CD4-positive, alpha-beta T cell treated with Interleukin-4 for 1 hour (primary cell): ENCODE measurements at regions not wholly inside any gene's neighbourhood (a gene's known extent, or its start where the extent isn't known, plus 50 kb on each side); places are given as distances from the start of the nearest gene placed in this dataset.
"Not testable (repeated sequence)": the region's sequence is repeated elsewhere in the genome, so short reads cannot be mapped to it uniquely, and the experiment has no call there.

Experiments used
- DNase-seq, 2 donors: peaks; one replicate each; pipeline ENCODE4 v3.0.0-alpha.2; 2020 to 2022

DNA sequence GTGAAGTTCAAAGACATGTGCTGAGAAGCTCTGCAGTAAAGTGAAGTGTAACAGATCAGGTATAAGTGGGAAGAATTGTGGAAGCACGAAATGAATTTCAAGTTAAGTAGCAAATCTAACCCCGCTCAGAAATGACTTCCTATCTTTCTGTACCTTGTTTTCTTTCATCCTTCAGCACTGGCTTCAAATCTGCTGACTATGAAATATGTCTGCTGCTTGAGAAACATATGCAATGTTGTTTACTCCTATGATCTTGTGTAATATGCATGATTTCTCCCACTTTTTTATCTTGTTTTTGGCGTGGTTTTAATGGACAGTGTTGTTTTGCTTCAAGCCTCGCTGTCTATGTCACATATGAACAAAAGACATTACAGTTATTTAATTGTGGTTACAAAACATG, 545.3 kb upstream of the NCAM2 start:
- DNase-seq, result no peak

DNA sequence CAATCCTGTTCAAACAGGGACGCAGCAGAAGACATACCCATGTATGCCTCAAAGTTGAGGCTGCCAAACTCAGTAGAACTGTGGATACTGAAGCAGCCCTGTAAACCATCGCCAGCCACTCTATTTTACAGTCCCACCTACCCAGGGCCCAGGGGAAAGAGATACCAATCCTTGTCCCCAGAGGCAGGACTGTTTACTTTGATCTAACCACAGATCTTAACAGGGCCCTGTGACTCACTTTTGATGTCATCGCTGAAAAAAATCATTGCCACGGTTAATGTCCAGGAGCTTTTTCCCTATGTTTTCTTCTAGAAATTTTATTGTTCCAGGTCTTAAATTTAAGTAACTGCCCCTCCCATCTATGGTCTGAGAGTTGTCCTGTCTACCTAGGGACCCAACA, 538.4 kb upstream of the NCAM2 start:
- no peak for DNase-seq

DNA sequence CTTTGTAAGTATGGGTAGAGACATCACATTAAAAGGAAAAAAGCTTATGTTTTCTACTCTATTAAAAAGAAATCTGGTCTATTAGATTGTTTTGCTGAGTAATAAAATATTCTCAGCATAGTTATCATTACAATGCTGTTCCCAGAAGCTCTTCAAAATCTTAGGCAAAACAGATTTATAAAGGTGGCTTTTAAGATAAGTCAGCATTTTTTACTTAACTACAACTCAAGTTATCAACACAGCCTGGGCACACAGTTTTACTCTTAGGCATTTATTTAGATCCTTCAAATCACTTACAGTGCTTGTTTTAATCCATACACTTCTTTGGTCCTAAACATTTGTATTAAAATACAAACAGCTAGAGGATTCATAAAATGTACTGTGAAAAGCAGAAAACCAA, 534.8 kb upstream of the NCAM2 start:
- no peak for DNase-seq

DNA sequence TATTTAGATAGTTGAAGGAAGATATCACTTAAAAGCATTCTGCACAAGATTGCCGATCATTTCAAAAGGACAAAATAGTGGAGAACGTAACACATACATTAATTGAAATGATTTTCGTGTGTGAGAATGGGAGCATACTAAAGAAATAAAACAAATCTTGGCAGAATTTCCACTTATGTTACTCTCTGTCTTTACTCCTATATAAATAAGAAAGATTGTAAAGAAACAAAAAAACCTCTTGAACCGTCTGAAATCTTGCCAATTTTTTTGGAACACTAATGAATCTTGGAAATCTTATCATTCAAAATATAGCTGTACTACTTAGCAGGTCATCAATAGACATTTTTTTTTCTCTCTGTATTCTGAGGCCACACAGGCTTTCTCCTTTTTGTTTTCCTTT, 528.8 kb upstream of the NCAM2 start:
- DNase-seq, result no peak

DNA sequence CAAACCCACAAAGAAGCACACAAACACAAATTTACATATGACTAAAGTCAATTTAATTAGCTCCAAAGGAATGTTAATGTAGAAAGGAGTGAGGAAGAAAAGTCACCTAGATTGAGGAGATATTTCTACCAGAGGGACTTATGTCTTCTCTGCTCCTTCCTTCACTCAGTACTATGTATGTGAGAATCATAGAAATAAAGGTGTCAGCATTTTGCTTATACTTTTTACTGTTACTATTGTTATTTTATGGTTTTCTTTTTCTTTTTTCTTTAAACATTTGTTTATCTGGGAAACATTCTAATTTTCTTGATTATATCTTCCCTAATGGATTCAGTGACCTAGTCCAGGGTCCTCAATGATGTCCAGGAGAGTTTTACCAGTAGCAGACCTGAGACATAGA, 511.9 kb upstream of the NCAM2 start:
- no peak for DNase-seq

DNA sequence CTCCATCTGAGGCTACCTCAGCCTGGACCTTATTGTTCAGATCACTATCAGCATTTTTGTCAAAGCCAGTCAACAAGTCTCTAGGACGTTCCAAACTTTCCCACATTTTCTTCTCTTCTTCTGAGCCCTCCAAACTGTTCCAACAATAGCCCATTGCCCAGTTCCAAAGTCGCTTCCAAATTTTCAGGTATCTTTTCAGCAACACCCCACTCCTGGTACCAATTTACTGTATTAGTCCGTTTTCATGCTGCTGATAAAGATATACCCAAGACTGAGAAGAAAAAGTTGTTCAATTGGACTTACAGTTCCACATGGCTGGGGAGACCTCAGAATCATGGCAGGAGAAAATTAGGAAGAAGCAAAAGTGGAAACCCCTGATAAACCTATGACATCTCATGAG, 495.3 kb upstream of the NCAM2 start:
- DNase-seq, result not testable (repeated sequence)

DNA sequence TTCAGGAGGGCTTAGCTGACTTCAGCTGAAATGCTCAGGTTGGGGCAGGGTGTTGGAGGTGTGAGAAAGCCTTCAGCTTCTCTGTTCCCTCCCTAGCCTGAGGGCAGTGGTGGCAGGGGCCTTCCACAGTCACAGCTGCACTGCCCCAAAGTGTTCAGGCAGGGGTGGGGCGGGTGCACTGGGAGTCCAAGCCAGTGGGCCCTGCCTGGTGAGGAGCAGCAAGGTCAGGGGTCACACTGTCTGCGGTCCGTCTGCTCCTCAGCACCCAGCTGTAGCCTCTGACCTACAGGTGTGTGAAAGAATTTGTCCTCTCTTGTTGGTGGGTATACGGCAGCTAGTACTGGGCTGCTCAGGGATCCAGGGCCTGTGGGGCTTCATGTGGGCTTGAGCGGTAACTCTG, 490.4 kb upstream of the NCAM2 start:
- DNase-seq, result no peak

DNA sequence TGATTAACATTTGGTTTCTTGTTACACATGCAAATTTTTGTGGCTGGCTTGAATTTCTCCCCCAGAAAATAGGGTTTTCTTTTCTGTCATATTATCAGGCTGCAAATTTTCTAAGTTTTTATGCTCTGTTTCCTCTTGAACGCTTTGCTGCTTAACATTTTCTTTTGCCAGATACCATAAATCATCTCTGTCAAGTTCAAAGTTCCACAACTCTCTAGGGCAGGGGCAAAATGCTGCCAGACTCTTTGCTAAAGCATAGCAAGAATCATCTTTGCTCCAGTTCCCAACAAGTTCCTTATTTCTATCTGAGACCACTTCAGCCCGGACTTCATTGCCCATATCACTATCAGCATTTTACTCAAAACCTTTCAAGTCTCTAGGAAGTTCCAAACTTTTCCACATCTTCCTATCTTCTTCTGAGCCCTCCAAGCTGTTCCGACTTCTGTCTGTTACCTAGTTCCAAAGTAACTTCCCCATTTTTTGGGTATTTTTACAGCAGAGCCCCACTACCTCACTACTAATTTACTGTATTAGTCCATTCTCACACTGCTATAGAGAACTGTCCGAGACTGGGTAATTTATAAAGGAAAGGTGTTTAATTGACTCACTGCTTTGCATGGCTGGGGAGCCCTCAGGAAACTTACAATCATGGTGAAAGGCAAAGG, 486.9 kb upstream of the NCAM2 start:
- DNase-seq, result no peak

DNA sequence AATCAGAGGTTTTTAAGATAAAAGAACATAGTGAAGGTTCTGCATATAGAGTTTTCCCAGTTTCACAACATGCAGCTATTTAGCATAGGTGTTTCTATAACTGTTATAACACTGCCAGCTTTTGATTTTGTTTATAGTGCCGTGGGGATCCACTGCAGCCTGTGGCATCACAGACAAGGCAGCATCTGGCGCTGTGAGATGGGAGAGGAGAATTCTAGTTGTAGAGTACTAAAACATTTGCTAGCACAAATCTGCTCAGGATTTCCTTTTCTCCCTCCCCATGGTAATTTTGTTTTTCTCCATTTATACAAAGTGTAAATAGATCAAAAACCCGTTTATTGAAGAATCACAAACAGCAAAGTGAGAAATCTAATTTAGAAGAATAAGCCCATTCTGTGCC, 482.8 kb upstream of the NCAM2 start:
- DNase-seq, result no peak

DNA sequence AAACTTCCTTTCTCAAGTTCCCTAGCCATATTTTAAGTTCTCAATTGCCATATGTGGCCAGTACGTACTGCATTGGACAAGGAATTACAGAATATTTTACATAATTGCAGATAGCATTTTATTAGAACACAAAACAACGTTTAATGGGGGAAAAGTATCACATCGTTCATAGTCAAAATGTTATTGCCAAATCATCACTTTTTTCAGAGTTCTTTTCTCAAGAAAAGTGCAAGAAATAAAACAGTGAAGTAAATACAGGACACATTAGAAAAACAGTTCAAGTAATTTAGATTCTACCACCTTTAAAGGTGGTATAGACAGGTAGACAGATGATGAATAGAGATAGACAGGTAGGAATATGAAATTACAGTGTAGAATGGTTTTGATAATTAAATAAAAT, 479.1 kb upstream of the NCAM2 start:
- no peak for DNase-seq

DNA sequence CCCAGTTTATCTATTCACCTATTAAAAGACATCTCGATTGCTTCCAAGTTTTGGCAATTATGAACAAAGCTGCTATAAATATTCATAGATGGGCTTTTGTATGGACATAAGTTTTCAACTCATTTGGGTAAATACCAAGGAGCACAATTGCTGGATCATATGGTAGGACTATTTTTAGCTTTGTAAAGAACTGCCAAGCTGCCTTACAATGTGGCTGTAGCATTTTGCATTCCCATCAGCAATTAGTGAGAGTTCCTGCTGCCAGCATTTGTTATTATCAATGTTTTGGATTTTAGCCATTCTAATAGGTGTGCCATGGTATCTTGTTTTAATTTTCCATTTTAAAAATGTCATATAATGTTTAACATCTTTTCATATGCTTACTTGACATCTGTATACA, 475.6 kb upstream of the NCAM2 start:
- no peak for DNase-seq

DNA sequence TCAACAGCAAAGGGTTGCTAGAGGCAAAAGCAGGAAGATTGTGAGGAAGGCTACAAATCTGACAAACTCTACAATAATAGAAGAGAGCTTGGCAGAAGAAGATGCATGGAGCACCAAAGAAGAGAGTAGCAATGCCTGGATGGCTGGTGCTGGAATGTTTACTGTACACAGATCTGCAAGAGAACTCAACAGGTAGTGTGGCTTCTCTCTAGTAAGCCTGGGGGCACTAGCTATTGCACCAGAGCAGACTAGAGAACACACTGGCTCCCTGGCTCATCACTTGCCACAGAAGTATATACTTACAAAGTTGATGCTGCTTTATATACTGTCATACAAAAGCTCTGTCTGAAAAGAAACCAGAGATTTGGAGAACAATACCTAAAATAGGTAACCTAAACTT, 475.0 kb upstream of the NCAM2 start:
- DNase-seq, result no peak

DNA sequence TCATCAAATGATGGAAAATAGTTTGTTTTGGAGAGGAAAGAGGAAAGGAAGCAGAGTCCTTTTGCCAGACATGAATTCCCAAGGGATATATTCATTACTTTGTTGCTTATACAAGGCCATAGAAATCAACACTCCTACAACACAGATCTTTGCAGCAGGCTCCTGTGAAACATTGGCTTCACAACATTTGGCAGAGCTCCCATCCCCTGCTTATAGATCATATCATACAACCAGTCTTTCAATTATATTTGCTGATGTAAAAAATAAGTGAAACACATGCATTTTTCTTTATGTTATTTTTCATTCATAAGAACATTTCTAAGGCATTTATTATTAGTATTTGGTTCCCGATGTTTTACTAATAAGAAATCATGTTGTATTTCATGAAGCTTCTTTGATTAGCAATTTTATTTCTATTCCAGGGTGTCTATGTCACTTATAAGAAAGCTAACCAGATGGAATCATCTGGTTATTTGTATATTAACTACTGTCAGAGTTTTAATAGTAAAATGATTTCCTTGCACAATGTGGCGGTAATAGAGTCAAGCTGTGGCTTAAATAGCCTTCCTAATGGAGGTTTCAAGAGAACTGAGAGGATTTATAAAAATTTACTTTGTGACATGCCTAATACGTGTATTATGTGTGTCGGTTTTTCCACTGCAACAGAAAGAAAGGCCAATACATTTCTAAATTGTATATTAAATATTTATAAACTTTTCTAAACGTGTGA, 470.3 kb upstream of the NCAM2 start:
- DNase-seq, result no peak

DNA sequence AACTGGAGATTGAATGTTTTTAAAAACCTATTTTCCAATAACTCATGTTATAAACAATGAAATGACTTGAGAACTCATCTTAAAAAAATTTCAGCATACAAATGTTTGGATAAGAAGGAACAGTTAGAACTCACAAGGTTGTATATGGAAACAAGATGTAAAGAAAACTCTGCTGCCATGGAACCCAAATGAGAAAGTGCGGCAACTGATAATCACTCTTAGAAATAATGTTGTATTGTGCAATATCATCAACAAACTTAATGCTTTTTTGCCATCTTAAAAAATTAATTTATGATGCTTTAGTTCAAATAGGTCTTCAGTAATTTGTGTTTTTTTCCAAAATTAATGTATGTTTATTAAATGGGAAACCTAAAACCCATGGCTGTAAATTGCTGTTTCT, 461.1 kb upstream of the NCAM2 start:
- no peak for DNase-seq

DNA sequence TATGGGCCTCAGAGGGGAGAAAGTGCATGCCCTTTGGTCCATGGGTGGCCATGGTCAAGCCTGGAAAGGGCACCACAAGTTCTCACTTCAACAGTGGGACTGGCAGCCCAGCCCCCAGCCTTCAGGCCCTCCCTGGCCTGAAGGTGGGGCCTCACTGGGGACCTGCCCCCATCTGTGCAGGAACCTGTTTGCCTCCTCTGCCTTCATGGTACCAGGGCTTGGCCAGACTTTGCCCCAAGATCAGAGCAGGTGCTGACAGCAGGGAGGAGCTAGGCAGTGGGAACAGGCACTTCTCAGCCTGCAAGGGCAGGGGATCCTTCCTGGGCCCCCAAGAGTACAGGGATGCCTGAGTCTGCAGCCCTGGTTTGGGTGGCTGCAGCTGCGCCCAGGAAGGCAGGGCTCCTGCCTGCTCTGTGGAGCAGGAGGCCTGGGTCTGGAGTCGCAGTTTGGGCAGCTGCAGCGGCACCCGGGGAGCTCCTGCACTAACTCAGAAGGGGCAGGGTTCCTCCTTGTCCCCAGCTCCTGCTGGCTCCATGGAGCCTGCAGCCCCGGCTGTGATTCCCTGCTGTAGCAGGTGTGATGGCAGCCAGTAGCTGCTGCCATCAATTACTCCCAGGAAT, 460.1 kb upstream of the NCAM2 start:
- no peak for DNase-seq

DNA sequence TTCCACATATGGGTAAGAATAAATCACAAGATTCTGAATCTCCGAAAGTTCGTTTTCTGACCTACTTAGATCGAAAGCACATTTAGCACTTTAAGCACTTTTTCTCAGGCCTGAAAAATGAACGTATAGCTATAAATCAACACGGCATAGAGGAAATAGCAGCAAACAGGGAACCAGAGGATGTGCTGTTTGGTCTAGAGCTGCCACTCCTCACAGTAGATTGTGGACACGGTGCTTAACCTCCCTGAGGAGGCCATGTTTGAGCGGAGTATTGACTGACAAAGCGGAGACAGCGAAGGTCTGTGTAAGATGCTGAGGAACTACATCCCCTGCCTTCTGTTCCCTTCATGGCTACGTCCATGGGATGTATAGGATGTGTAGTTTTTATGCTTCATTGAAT, 452.8 kb upstream of the NCAM2 start:
- DNase-seq, result no peak

DNA sequence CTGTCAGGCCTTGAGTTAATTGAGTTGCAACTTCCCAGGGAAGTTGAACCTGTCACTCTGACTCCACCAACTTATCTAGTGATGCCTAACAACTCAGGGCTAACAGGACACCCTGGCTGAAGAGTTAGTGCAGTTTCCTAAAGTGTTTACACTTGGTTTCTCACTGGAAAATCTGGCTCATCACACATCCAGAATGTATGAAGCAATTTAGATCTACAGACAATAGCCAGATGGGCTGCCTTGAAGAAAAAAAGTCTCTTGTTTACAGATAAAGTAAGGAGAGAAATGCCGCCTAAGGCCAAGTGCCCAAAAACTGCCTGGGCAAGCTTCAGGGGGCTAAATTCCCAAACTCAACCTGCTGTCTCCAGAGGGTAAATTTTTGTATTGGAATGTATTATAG, 446.3 kb upstream of the NCAM2 start:
- DNase-seq, result no peak

DNA sequence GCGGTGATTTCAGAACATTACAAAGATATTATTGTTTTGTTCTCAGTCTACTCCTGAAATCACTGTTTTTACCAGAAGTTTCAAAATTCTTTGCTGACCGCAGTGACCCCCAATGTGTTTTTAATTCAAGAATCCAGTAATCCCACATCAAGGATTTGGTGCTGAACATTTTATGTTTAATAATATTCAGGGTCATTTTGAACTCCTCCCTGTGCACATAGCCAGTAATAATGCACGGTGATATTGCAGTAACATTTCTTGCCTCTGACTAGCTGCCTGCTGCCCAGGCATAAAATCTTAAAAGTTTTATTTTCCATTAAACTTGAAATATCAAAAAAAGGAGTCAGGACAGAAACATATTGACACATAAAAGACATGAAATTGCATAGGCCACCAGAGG, 443.4 kb upstream of the NCAM2 start:
- DNase-seq, result no peak

DNA sequence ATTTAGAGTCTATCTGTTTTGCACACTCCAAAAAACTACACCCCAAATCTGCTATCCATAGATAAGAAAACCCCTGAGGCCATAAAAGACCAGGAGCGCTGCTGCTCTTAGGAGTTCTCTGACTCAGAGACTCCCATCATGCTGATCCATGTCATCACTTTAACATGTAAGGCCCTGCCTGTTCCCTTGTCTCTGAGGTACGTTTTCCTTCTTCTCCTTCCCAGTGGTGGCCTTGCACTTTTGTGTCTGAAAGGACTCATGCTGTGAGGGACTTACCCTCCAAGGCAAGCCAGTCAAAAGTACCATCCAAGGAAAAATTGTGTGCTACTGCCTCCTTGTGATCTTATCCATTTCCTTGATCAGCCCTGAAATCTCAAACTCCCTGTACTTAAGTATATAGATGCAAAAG, 427.4 kb upstream of the NCAM2 start:
- no peak for DNase-seq

DNA sequence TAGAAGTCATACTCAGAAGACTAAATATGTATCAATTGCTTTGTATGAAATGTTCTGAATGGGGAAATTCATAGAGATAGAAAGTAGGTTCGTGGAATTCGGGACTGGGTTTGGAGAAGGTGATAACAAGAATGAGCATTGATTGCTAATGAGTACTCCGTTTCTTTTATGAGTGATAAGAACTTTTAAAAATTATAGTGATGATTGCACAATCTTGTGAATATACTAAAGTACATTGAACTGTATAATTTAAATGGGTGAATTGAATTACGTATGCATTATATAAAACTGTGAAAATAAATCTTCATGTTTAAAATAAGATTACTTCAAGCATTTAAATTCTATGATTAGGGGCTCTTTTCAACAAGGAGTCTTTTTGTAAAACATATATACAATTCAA, 425.6 kb upstream of the NCAM2 start:
- no peak for DNase-seq

DNA sequence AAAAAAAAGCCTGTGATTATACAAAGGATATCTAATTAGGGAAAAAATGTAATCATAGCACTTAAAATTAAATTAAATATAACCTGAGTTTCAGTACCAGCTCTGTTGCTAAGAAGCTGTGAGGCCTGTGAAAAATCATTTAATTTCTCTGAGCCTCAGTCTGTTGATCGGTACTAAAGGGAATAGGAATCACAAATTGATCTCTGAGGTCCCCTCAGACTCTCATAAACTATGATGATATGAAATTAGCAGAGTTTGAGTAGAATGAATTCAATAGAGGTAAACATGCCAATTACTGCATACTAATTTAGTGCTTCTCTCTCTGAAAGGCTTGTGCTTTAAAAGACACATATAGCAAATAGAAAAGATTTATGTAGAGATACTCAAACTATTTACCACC, 416.8 kb upstream of the NCAM2 start:
- DNase-seq, result no peak

DNA sequence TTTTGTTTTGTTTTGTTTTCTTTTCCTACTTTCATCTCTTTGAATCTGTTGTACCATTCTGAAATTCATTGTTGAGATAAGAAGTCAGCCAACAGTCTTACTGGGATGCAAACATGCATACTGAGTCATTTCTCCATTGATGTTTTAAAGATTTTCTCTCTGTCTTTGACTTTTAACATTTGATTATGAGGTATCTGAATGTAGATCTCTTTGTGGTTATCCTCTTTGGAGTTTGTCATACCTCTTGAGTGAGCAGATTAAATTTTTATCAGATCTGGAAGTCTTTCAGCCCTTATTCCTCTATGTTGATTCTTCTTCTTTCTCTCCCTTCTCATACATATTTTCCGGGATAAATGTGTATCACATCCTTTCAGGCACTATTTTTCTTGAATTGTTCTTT, 406.9 kb upstream of the NCAM2 start:
- DNase-seq, result no peak

DNA sequence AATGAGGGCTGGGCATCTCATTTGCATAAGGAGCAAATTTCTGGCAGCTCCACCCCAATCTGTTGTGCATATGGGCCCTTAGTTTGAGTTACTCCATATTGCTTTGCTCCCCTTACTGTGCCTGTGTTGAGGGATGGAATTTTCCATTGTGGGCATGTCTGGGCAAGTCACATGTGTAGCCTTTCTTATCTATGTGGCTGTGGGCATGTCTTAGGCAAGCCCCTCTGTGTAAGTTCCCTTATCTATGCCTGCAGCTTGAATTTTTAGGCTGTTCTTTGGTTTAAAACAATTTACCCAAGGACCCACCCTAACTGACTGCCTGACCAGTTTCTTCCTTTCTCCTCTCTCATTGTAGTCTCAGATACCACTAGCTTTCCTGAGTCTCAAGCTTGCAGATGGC, 405.7 kb upstream of the NCAM2 start:
- DNase-seq, result no peak

DNA sequence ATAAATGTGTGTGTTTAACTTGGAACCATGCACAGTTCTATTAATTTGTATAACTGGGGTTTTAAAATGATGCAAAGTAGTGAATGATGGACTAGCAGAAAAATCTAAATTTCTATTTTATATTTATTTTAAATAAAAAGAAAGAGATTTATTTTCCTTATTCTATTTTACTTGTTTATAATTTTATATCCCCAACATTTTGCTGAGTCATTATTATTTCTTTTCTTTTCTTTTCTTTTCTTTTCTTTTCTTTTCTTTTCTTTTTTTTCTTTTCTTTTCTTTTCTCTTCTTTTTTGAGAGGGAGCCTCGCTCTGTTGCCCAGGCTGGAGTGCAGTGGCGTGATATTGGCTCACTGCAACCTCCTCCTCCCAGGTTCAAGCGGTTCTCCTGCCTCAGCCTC, 395.0 kb upstream of the NCAM2 start:
- no peak for DNase-seq

DNA sequence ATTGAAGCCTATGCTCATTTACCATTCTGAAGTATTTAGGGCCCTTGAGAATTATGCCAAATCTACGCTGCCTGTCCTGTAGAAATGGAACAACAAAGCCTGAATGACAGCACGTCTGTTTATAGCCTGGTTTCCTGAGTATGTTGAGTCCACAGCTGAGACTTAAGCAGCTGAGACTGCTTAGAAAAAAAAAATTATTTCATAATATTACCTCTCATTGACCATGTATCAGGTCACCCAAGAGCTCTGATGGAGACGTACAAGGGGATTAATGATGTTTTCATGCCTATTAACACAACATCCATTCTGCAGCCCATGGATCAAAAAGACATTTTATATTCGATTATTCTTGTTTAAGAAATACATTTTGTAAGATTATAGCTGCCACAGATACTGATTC, 387.2 kb upstream of the NCAM2 start:
- DNase-seq, result no peak
